Liver (tissue), 8 donors: ENCODE measurements at regions not wholly inside any gene's neighbourhood (a gene's known extent, or its start where the extent isn't known, plus 50 kb on each side); places are given as distances from the start of the nearest gene placed in this dataset.

ENCODE experiments used
- DNase-seq: peaks from one replicate; pipeline ENCODE4 v3.0.0-alpha.2; 2017; ENCODE audit warnings: low spot score
- H3K27ac ChIP-seq, 2 donors: one replicate each; pipeline ENCODE4 v1.7.0; 2013; ENCODE audit warnings: inconsistent platforms in 2 of 2, low read length in 2 of 2, control low read depth in 1 of 2, low read depth in 1 of 2, mild to moderate bottlenecking in 1 of 2
- H3K27me3 ChIP-seq, 4 donors: one replicate each; pipeline versions ENCODE4 v1.6.1 to v1.7.0; 2013; ENCODE audit warnings: low read length in 3 of 4, inconsistent platforms in 1 of 4, mild to moderate bottlenecking in 1 of 4, moderate library complexity in 1 of 4; ENCODE audit not compliant: control insufficient read depth in 4 of 4, insufficient read depth in 4 of 4
- H3K36me3 ChIP-seq, 4 donors: one replicate each; pipeline versions ENCODE4 v1.6.1 to v1.7.0; 2013; ENCODE audit warnings: low read length in 3 of 4, mild to moderate bottlenecking in 3 of 4, low read depth in 1 of 4, moderate library complexity in 1 of 4; ENCODE audit not compliant: control insufficient read depth in 4 of 4, insufficient read depth in 3 of 4
- H3K4me1 ChIP-seq, 4 donors: one replicate each; pipeline versions ENCODE4 v1.6.1 to v1.7.0; 2013; ENCODE audit warnings: low read length in 3 of 4, mild to moderate bottlenecking in 3 of 4, moderate library complexity in 1 of 4; ENCODE audit not compliant: control insufficient read depth in 4 of 4, insufficient read depth in 4 of 4
- H3K4me3 ChIP-seq, 3 donors: one replicate each; pipeline versions ENCODE4 v1.6.1 to v1.7.0; 2013; ENCODE audit warnings: low read length in 3 of 3, control low read depth in 1 of 3, low read depth in 1 of 3, mild to moderate bottlenecking in 1 of 3
- H3K9ac ChIP-seq, 2 donors: one replicate each; pipeline ENCODE4 v1.7.0; 2013; ENCODE audit warnings: low read length in 2 of 2, mild to moderate bottlenecking in 2 of 2, moderate library complexity in 2 of 2, control low read depth in 1 of 2, low read depth in 1 of 2
- H3K9me3 ChIP-seq, 4 donors: one replicate each; pipeline versions ENCODE4 v1.6.1 to v1.7.0; 2013; ENCODE audit warnings: low read length in 3 of 4; ENCODE audit not compliant: control insufficient read depth in 4 of 4
- CTCF ChIP-seq: fragments of 150-350 bp; IDR thresholded peaks from 2 replicates; pipeline ENCODE4 v1.5.1; 2017; ENCODE audit warnings: improper control_type of control experiment, low read depth, low read length; ENCODE audit not compliant: missing input control
- EGR1 ChIP-seq, 2 donors: IDR thresholded peaks; 2 replicates each; pipeline ENCODE4 v1.6.1; 2016 to 2018; ENCODE audit warnings: antibody characterized with exemption in 2 of 2, low read depth in 2 of 2
- FOXA1 ChIP-seq: IDR thresholded peaks from 2 replicates; pipeline ENCODE4 v1.6.1; 2016; ENCODE audit warnings: antibody characterized with exemption
- FOXA2 ChIP-seq: IDR thresholded peaks from 2 replicates; pipeline ENCODE4 v1.6.1; 2016; ENCODE audit warnings: antibody characterized with exemption
- GABPA ChIP-seq, 2 donors: IDR thresholded peaks in 1 of 2; conservative IDR thresholded peaks in 1 of 2; 2 replicates each; pipeline ENCODE4 v1.6.1; 2016; ENCODE audit warnings: antibody characterized with exemption in 2 of 2, mild to moderate bottlenecking in 1 of 2, moderate library complexity in 1 of 2
- HNF4G ChIP-seq: IDR thresholded peaks from 2 replicates; pipeline ENCODE4 v1.6.1; 2016; ENCODE audit warnings: antibody characterized with exemption
- JUND ChIP-seq, 2 donors: IDR thresholded peaks; 2 replicates each; pipeline ENCODE4 v1.6.1; 2016; ENCODE audit warnings: antibody characterized with exemption in 2 of 2
- NR2F2 ChIP-seq: IDR thresholded peaks from 2 replicates; pipeline ENCODE4 v1.6.1; 2016; ENCODE audit warnings: antibody characterized with exemption
- RAD21 ChIP-seq, 2 donors: IDR thresholded peaks; 2 replicates each; pipeline ENCODE4 v1.6.1; 2016; ENCODE audit warnings: antibody characterized with exemption in 2 of 2, mild to moderate bottlenecking in 2 of 2
- REST ChIP-seq: IDR thresholded peaks from 2 replicates; pipeline ENCODE4 v1.6.1; 2016; ENCODE audit warnings: antibody characterized with exemption, mild to moderate bottlenecking
- YY1 ChIP-seq: IDR thresholded peaks from 2 replicates; pipeline ENCODE4 v1.6.1; 2016; ENCODE audit warnings: antibody characterized with exemption, mild to moderate bottlenecking
- ZBTB33 ChIP-seq: IDR thresholded peaks from 2 replicates; pipeline ENCODE4 v1.6.1; 2016; ENCODE audit warnings: antibody characterized with exemption
- WGBS: extraction: QIAGEN DNeasy Blood & Tissue Kit; methylation state at CpG from one replicate; pipeline ENCODE4 v1.1.7; 2013; 5-methylcytosine and 5-hydroxymethylcytosine counted together
- TF ChIP-seq, protein P1 (sequence below): IDR thresholded peaks from 2 replicates; pipeline ENCODE4 v1.6.1; 2016; ENCODE audit warnings: antibody characterized with exemption
- donor health status: healthy.
- donor health status: healthy.
- donor health status: healthy.
- donor health status: healthy.
- donor health status: healthy.

DNA sequence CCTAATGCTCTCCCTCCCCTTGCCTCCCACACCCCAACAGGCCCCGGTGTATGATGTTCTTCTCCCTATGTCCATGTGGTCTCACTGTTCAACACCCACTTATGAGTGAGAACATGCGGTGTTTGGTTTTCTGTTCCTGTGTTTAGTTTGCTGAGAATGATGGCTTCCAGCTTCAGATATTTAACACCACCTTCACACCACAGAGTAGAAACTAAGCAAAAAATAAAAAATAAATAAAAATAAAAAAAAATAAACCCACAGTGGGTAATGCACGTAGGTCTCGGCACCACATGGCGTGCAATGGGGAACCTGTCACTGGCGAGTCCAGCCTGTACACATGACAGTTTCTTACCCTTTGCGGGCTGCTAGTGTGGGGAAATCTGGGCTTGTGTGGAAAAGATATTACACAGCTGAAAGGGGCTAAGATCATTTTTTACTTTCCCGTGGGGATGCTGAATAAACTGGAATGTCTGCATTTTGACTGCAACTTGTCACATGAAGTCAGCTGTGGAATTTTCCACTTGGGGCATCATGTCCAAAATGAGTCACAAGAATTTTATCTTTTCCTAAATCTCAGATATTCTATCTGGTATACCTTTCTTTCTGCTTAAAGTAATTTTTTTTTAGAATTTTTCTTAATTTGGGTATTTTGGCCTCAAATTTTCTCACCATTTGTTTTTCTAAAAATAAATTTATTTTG lies 170.5 kb downstream of the IRS2 start:
- no peaks in the 10 kb centered on the region for H3K9me3 ChIP-seq
- no peak for TF ChIP-seq HNF4G
- no peak for TF ChIP-seq CTCF
- no peak for TF ChIP-seq GABPA (IDR thresholded peaks at IDR 0.05 in 1 of 2, conservative IDR thresholded peaks at IDR 0.05 in 1 of 2)
- no peak for TF ChIP-seq ZBTB33
- TF ChIP-seq RAD21 (IDR thresholded peaks at IDR 0.05), result no peak
- TF ChIP-seq, protein P1, sequence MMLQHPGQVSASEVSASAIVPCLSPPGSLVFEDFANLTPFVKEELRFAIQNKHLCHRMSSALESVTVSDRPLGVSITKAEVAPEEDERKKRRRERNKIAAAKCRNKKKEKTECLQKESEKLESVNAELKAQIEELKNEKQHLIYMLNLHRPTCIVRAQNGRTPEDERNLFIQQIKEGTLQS, result no peak
- no peak for TF ChIP-seq EGR1 (IDR thresholded peaks at IDR 0.05; ENCODE audit: low read depth in 2 of 2)
- no peak for TF ChIP-seq NR2F2
- no peak for TF ChIP-seq YY1
- no peak for TF ChIP-seq FOXA2
- no peaks in the 10 kb centered on the region for H3K36me3 ChIP-seq
- H3K27me3 ChIP-seq, result no peaks in the 10 kb centered on the region
- DNase-seq, result no peak
- H3K4me1 ChIP-seq, result no peaks in the 10 kb centered on the region
- 93% methylated on average over 8 of the region's 8 CpGs for WGBS
- no peak overlapping the region for H3K27ac ChIP-seq
- no peak overlapping the region for H3K4me3 ChIP-seq
- H3K9ac ChIP-seq, result no peak overlapping the region

- no peak for DNase-seq
- peaks cover 0 to under 1% (median 0%) of the 10 kb centered on the region in 4 donors for H3K4me1 ChIP-seq
- no peaks in the 10 kb centered on the region for H3K36me3 ChIP-seq
- H3K27me3 ChIP-seq, result no peaks in the 10 kb centered on the region
- no peak overlapping the region for H3K4me3 ChIP-seq
- no peak overlapping the region for H3K27ac ChIP-seq
- TF ChIP-seq NR2F2 (no peak), FOXA1 (no peak), YY1 (no peak), REST (no peak), JUND (IDR thresholded peaks at IDR 0.05) (no peak), FOXA2 (no peak)
- no peak overlapping the region for H3K9ac ChIP-seq
- 93% methylated on average over 3 of the region's 3 CpGs for WGBS
- H3K9me3 ChIP-seq, result no peaks in the 10 kb centered on the region
Measured at GRCh38 chr13:109611912-109612691, 174.3 kb downstream of the IRS2 start.
